RPMI8226 (cell line): ENCODE measurements at regions not wholly inside any gene's neighbourhood (a gene's known extent, or its start where the extent isn't known, plus 50 kb on each side); places are given as distances from the start of the nearest gene placed in this dataset.

Experiments
- DNase-seq: peaks from one replicate; pipeline ENCODE4 v3.0.0-alpha.2; 2015

DNA sequence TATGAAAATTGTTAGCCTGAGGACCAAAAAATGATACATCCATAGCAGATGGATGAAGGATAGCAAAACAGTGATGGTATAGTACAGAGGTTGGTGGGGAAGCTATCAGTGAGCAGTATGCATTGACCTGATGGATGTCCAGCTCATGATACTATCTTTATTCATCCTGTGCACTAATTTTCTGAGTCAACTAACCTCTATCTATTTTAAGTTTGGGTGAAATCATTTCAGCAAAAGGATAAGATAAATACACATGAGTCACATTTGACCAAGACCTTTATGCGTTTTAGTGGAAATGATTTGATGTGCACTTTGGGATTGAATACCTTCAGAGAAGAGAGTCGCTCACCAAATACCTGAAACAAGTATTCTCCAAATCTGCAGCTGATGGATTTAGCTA is 351.0 kb upstream of the NR3C2 start:
- no peak for DNase-seq

DNA sequence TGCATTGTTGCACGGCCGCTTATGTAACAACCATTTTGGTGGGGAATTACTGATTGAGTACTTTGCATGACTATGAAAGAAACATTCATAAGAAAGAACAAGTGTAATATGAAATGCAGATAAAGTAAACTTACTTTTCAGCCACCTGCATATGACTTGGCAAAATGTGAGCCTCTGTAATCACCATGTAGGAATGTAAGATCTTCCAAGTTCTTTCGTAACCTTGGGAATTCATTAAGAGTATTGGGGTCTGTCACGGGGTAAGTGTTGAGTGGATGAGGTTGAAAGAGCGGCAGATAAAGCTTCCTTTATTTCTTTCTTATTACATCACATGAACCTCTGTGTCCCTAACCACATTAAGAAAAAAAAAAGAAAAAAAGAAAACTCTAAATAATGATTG is 348.5 kb upstream of the NR3C2 start:
- no peak for DNase-seq

DNA sequence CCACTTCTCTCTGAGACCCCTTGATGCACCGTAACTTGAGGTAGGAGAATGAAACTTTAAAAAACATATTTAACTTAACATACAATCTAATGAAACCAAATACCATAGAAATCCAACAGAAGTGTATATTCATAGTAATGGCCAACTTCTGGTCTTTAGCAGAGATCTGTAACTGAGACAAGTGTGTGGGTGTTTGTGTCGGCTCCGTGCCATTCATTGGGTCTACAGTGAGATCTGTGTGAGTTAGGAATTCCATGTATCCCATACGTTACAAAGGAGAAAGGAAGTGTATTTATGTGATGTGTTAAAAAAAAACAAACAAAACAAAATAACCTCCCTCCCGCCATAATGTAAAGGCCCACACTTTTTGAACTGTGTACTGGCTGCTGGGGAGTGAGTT is 348.0 kb upstream of the NR3C2 start:
- DNase-seq, result no peak

DNA sequence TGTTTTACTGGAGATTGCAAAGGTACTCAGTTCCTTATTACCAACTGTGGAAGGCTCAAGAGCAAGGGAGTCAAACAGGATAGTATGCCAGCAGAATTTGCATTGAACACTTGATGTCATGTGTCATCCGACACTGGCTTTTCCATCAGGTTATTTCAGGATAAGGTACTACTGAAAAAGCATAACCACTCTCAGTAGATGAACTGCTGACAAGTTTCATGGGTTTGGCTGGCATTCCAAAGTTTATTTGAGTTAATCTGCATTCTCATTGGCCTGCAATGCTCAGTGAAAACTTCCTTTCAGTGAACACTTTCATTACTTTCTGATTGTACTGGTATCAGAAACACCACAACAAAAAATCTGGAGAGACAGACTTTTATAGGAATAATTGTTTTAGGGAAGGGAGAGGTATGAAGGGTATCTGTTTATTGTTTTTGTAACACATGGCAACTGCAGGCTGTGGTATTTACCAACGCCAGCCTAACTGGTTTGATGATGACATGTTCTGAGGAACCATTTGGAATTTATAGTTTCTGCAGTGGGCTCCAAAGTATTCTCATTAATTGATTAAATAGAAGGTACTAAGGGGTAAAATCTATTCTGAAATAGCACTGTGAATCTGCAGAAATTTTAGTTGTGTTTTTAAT is 345.7 kb upstream of the NR3C2 start:
- DNase-seq, result no peak

DNA sequence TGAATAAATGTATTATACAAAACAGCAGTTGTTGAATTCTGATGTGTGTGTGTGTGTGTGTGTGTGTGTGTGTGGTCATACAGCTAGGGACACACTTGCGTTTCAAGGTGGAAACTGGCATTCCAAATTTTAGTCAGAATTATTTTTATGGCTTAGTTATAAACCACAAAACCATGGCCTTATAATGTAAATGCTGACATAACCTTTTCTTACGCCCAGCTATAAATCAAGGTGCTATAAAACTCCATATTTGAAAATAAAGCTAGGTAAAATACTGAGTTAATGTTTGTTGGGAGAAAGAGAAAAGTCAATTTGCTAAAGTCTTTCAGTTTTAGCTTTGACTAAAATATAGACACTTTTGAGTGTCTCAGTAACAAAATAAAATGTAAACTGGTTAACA is 345.1 kb upstream of the NR3C2 start:
- no peak for DNase-seq

DNA sequence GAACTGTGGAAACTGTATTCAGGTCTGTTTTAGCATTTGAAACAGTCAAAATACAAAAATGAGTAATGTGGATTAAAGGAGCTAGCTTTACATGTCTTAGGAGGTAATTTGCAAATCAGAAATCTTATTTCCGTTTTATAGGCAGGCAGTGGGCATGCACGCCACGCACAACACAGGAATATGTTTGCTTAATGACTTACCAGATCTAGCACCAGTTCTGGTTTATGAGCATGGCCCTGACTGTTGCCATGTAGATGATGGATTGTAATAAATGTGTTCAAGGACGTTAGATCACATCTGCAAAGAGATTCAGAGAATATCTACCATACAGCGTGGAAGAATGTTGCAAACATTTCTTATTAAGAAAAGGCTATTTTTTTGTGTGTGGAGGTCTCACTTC is 344.5 kb upstream of the NR3C2 start:
- no peak for DNase-seq

DNA sequence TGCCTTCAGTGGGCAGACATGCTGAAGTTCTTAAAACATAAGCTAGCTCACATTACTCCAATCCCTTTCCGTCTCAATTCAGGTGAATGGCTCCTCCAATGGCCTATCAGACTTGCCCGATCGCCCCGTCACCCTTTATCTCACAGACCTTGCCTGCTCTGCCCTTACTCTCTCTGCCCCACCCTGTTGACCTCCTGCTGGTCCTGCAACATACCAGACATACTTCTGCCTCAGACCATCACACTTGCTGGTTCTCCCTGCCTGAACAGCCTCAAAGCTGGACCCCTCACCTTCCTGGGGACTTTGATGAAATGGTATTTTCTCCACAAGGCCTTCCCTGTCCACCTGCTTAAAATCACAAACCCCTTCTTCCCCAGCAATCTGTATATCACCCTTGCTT is 340.1 kb upstream of the NR3C2 start:
- no peak for DNase-seq

DNA sequence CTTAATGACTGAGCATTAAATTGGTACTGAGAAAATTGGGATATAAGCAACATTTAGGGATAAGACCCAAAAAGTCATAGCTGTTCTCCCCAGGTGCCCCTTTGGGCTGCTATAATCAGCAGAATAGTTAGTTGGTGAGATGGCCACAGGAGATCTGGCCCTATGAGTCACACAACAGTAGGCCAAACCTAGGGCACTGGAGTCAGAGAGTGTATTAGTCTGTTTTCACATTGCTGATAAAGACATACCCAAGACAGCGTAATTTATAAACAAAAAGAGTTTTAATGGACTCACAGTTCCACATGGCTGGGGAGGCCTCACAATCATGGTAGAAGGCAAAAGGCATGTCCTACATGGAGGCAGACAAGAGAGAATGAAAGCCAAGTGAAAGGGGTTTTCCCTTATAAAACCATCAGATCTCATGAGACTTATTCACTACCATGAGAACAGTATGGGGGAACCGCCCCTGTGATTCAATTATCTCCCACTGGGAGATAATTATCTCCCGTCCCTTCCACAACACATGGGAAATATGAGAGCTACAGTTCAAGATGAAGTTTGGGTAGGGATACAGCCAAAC is 338.3 kb upstream of the NR3C2 start:
- DNase-seq, result no peak

DNA sequence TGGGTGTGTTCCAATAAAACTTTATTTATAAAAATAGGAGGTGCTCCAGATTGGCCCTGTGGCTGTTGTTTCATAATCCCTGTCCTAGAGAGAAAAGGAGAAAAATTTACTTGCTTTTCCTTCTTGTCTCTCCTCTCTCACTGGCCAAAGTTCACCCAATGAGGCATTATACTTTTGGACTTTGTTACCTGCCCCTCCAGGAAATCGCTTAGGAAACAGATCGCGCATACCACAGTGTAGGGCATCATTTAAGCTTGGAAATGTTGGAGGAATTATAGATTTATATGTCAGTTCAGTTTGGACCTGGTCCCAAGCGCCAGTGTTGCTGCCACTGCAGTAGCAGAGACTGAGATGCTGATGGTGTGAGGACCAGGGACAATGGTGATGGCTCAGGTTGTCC is 337.6 kb upstream of the NR3C2 start:
- no peak for DNase-seq

DNA sequence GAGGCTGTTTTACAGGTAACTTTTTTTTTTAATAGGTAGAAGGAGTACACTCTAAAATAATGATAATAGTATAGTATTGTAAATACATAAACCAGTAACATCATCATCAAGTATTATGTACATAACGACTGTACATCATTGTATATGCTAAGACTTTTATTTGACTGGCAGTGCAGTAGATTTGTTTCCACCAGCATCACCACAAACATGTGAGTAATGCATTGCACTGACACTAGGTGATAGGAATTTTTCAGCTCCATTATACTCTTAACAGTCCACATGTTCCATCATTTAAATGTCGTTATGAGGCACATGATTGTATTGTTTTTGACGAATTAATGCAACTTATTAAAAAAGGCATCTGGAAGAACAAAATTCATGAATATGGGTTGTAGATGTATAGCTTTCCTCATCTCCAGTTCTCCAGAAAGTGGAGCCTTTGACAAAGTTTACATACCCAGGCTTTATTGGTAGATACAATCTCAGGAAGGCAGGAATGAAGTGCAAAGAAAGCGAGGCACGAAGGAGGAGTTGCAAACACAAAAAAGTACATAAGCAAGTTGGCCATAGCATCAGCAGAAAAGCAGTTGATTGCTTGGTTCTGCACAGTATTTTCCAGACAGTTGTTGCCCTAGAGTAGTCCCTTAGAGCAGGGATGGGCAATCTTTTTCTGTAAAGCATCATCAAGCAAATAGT is 336.9 kb upstream of the NR3C2 start:
- DNase-seq, result no peak

DNA sequence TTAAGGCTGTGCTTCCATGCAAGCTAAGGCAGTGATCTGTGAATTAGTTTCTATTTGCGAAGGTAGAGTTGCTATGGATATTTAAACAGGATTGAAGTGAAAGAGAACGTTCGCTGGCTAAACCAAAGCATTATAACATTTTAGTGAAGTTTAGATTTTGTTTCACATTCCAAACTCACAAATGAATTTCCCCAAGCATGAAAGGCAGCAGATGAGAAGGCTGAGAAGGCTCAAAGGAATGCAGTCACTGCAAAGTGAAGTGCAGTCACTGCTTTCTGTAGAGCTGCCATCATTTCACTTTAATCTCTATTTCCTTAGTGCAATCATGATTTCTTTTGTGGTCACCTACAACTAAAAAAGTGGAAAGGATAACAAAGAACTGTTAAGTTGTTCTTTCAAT is 334.7 kb upstream of the NR3C2 start:
- no peak for DNase-seq

DNA sequence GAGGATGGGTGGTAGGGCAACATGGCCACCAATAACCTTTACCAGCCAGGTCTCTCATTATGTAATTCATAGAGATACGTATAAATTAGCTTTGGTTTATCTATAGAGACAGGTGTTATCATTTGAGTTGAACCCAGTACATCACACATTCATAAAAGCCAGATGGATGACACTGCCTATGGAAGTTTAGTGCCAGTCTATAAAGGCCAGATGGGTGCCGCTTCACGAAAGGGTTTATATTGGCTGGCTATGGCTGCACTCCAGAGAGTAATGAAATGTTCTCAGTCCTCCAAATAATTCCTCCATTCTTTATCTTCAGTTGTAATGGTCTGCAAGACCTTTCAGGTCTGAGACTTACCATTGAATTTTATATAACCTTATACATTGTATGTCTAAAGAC is 331.9 kb upstream of the NR3C2 start:
- DNase-seq, result no peak

DNA sequence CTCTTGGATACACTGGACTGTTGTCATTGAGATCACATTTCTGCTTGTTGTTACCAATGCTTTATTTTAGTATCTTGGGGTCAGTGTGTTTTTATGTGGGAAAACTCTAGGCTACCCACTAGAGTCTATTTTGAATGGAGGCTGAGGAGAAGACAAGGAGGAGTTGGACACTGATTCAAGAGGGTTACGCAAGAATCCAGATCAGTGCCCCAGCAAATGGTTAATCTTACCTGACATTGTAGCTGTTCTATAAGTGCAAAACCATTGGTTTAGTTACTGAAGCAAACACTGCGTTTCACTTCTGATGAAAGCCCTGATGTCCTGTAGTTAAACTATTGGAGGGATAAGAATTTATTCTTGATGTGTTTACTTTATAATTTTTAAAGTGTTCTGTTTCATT is 331.1 kb upstream of the NR3C2 start:
- DNase-seq, result no peak

DNA sequence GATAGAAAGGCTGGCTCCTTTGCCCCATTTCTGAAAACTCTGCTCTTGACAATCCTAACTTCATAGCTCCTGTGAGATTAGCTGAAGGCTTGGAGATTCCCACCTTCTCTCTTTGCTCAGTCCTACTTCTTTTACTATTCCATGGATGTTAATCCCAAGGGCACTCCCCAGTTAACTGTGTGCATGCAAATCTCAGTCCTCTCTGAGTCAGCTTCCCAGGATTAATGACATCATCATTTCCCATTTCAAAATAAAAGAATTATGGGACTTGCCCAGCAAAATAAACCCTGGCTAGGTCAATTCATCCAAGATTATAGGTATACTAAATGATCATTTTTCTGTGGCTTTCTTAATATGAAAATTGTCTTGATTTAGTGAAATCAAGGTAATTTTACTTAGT is 328.6 kb upstream of the NR3C2 start:
- DNase-seq, result no peak

DNA sequence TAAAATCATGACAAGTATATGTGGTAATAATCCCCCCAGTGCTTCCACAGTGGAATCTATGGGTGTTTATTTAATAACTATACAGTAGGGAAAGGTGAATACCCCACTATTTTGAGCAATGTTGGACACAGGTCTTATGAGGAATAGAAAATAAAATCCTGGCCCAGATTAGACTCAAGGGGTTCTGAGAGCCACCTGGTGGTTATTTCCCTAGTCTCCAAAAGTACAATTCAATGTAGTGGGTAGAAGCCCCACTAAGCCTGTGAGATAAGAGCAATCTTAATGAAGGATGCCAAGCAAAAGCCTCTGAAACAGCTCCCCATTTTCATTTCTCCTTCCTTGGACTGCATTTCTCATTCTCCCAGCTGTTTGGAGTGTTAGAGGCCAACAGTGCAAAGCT is 328.2 kb upstream of the NR3C2 start:
- DNase-seq, result no peak

DNA sequence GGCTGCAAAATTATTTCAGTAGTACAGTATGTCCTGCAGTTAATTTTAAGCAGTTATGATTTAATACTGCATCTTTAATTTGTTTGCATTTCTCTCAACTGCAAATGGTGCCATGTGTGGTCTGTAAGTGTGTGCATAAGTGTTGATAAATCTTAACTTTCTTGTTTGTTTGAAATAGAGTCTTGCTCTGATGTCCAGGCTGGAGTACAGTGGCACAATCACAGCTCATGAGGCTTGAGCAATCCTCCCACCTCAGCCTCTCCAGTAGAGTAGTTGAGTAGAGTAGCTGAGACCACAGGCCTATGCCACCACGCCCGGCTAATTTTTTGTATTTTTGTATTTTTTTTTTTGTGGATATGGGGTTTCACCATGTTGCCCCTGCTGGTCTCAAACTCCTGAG is 322.5 kb upstream of the NR3C2 start:
- no peak for DNase-seq

DNA sequence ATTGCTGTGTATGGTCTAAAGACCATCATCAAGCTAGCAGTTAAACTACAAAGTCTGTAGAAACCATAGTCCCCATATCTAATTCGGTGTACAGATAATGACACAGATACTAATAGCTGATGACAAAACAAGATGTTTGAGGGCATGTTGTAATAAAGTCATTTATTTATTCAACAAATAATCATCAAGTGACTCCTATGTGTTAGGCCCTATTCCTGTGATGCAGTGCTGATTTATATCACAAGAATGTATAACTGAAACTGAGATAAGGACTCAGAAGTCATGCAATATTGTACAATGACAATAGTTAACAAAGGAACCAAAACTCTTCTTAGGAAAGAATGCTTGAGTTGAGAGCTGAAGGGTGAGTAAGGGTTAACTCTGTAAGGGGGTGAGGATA is 315.0 kb upstream of the NR3C2 start:
- no peak for DNase-seq

DNA sequence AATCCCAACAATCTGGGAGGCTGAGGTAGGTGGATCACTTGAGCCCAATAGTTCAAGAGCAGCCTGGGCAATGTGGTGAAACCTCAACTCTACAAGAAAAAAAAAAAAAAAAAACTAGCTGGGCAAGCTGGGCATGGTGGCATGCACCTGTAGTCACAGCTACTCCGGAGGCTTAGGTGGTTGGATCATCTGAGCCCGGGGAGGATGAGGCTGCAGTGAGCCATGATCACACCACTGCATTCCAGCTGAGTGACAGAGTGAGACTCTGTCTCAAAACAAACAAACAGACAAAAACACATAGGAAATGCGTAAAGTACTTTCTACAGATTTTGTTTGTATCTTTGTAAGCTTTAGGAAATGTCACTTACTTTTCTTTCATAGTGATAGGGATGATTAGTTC is 307.2 kb upstream of the NR3C2 start:
- DNase-seq, result no peak

DNA sequence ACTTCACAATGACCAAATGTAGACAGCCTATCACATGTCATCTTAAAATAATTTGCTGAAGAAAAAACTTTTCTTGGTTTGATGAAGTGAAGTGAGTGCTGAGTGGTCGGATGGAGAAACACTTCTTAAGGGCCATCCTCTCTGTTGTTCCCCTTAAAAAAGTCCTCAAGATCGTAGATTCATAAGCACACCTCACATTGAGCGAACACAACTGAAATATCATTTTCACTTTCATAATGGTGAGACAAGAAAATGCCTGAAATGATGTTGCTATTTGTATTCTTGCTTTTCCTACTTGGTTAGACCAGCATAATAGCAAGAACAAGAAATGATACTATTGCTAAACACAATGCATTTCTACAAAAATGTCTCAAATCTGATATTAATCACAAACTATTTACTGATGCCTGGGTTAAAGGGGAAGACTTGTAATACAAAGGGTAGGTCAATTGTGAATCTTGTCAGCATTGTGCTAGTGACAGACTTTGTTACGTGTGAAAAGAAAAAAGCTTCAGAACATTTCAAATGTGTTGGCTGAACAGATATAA is 305.6 kb upstream of the NR3C2 start:
- DNase-seq, result no peak

DNA sequence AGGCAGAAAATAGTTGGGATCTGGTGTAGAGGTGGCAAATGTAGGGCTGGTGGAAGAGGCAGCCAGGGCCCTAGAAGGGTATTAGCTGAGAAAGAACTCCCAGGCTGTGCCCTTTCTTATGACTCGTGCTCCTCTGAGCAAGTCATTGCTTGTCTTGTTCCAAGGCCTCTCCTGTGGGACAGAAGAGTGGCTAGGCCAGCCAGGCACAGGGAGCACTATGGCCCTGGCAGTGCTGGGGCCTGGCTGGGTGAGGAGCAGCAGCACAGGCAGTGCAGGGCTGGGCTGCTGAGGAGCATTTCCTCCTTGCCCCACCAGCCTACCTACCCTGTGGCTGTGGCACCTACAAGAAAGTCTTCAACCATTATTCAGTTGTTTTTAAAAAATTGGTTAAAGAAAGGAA is 298.5 kb upstream of the NR3C2 start:
- DNase-seq, result no peak

DNA sequence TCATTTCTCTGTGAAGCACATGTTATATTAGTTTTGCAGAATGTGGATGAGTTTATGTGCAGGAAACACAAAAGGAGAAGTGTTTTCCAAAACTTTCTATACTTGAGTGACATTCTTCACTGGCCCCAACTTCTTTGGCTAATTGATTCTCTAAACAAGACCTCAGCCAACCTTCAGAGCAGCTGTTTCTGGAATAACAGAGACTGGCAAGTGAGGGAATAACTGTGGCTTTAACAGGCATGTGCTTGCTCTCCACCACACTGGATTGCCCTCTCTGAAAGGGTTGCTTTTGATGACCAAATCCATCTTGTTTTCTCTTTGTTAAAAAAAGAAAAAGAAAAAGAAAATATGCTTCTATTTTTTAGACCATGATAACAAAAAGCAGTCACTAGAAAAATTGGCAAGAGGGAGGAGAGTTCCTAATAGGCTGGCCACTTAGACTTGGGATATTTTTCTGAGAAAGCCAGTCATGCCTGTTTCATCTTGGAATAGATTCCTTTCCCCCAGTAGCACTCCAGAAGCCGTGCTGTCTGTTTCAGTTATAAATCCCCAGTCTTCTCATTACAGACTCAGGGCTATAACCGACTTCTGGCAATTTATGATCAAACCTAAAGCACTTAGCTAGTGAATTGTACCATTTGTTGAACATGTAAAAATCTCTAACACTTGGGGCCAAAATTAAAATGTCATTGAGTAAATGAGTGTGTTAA is 295.0 kb upstream of the NR3C2 start:
- DNase-seq, result no peak

DNA sequence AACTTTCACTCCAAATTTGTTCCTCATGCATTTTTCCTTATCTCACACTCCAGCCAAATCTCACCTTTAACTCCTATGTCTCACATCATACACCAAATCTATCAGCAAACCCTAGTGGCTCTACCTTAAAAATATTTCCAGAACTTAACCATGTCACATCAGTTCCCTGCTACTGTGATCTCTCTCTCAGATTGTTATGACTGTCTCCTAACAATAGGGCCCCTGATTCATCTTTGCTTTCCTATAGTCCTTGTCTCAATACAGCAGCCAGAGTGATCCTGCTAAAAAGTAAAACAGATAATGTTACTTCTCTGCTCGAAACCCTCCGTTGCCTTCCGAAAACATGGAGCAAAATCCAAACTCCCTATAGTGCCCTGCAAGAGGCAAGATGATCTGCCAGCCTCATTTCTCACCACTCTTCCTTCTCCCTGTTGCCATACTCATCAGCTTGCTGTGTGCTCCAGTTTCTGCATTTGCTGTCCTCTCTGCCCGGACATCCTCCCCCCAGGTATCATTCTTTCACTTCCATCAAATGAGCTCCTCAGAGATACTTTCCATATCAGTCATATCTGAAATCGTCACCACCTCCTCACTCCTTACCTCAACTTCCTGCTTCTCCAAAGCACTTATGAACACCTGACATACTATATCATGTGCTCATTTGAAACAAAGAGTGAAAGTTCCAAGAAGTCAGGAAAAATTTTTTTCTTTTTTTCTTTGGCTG is 293.4 kb upstream of the NR3C2 start:
- DNase-seq, result no peak

DNA sequence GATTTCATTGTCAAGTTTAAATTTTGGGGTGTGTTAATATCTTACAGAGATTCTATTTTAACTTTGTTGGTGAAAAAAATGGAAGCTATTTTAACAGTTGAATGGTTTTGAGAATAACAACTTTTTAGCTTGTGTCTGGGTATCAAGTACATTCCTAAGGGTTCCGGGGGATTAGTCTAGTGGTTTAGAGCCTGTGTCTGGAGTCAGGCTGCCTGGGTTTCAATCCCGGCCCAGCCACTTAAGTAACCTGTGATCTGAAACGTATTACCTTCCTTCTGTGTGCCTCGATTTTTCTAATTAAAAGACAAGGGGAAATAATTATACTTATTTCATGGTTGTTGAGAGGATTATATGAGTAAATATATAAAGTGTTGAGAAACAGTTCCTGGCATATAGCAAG is 288.6 kb upstream of the NR3C2 start:
- no peak for DNase-seq
